ENCODE measurements at regions not wholly inside any gene's neighbourhood (a gene's known extent, or its start where the extent isn't known, plus 50 kb on each side); places are given as distances from the start of the nearest gene placed in this dataset.

GRCh38 chr18:45505497-45506206 lies 109.6 kb upstream of the SLC14A2 start:
- ChIA-PET POLR2A (no interaction called here), CTCF (ENCODE audit: unreplicated experiment) (no interaction called here)
- H3K9me2 ChIP-seq (ENCODE audit: insufficient read depth, low read length) = no peaks in the 10 kb centered on the region
- no peaks in the 10 kb centered on the region for H3K4me1 ChIP-seq (ENCODE audit: insufficient read depth, low read length, poor library complexity, severe bottlenecking)
- H3K36me3 ChIP-seq (ENCODE audit: insufficient read depth, low read length) = no peaks in the 10 kb centered on the region
- TF ChIP-seq EZH2phosphoT487 (IDR thresholded peaks at IDR 0.05; ENCODE audit: borderline replicate concordance, low read depth, low read length) = no peak
- TF ChIP-seq, protein P1, sequence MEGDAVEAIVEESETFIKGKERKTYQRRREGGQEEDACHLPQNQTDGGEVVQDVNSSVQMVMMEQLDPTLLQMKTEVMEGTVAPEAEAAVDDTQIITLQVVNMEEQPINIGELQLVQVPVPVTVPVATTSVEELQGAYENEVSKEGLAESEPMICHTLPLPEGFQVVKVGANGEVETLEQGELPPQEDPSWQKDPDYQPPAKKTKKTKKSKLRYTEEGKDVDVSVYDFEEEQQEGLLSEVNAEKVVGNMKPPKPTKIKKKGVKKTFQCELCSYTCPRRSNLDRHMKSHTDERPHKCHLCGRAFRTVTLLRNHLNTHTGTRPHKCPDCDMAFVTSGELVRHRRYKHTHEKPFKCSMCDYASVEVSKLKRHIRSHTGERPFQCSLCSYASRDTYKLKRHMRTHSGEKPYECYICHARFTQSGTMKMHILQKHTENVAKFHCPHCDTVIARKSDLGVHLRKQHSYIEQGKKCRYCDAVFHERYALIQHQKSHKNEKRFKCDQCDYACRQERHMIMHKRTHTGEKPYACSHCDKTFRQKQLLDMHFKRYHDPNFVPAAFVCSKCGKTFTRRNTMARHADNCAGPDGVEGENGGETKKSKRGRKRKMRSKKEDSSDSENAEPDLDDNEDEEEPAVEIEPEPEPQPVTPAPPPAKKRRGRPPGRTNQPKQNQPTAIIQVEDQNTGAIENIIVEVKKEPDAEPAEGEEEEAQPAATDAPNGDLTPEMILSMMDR (conservative IDR thresholded peaks at IDR 0.05; ENCODE audit: low read length) = no peak
- H3K4me3 ChIP-seq (ENCODE audit: low read depth, low read length, poor library complexity, severe bottlenecking) = no peak overlapping the region
- intact Hi-C loops (cut with micrococcal nuclease; ENCODE audit: unreplicated experiment) = no loop called here
- no peak for DNase-seq (ENCODE audit: low spot score)
- H3K9me3 ChIP-seq (ENCODE audit: low read length) = no peaks in the 10 kb centered on the region
- no peaks in the 10 kb centered on the region for H3K79me2 ChIP-seq (ENCODE audit: insufficient read depth, low read depth, low read length)
- BruUV-seq (replicated peaks) = no TSS peak
- H3K4me2 ChIP-seq (ENCODE audit: low read length) = no peak overlapping the region
- H4K20me1 ChIP-seq (ENCODE audit: insufficient read depth, low read length) = no peaks in the 10 kb centered on the region
- H3K27ac ChIP-seq (ENCODE audit: low read depth, low read length, poor library complexity, severe bottlenecking) = no peak overlapping the region
- H2AFZ ChIP-seq (ENCODE audit: low read length) = no peak overlapping the region

GRCh38 chr18:45506951-45507350 lies 108.3 kb upstream of the SLC14A2 start:
- H3K27ac ChIP-seq (ENCODE audit: low read depth, low read length, poor library complexity, severe bottlenecking) = no peak overlapping the region
- no peak overlapping the region for H2AFZ ChIP-seq (ENCODE audit: low read length)
- CTCF ChIA-PET (ENCODE audit: unreplicated experiment) = no interaction called here
- H3K36me3 ChIP-seq (ENCODE audit: insufficient read depth, low read length) = no peaks in the 10 kb centered on the region
- H3K4me2 ChIP-seq (ENCODE audit: low read length) = no peak overlapping the region
- POLR2A ChIA-PET = interaction anchor here (0.9 kb wide), 1 partner anchor 13 kb away, joined by 3 read pairs; no protein-coding TSS in a partner anchor
- no peaks in the 10 kb centered on the region for H3K9me3 ChIP-seq (ENCODE audit: low read length)
- no peak for DNase-seq (ENCODE audit: low spot score)
- no peaks in the 10 kb centered on the region for H3K4me1 ChIP-seq (ENCODE audit: insufficient read depth, low read length, poor library complexity, severe bottlenecking)
- H3K4me3 ChIP-seq (ENCODE audit: low read depth, low read length, poor library complexity, severe bottlenecking) = no peak overlapping the region
- H3K9me2 ChIP-seq (ENCODE audit: insufficient read depth, low read length) = no peaks in the 10 kb centered on the region
- intact Hi-C loops (cut with micrococcal nuclease; ENCODE audit: unreplicated experiment) = no loop called here
- H4K20me1 ChIP-seq (ENCODE audit: insufficient read depth, low read length) = no peaks in the 10 kb centered on the region
- no TSS peak for BruUV-seq (replicated peaks)
- H3K79me2 ChIP-seq (ENCODE audit: insufficient read depth, low read depth, low read length) = no peaks in the 10 kb centered on the region
- TF ChIP-seq EZH2phosphoT487 (IDR thresholded peaks at IDR 0.05; ENCODE audit: borderline replicate concordance, low read depth, low read length) = no peak
- TF ChIP-seq, protein P1 (conservative IDR thresholded peaks at IDR 0.05; ENCODE audit: low read length) = no peak

DNA sequence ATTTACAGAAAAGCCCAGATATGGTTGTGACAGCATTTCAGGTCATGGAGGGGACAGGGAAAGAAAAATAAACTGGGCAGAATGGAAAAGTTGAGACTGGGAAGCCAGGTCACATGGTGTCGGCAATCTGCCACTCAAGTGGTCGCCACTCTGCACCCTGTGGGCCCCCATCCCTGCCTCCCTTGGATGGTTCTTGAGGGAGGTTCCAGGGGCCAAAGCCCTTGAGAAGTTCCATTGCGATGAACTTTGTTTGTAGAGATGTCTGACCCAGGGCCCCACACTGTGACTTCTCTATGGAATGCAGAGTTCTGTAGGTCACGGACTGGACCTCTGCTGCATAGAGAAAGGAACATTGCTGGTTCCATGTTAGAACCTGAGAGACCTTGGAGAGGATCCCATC lies 105.7 kb upstream of the SLC14A2 start:
- no peak for DNase-seq (ENCODE audit: low spot score)
- Histone ChIP-seq H3K27ac (ENCODE audit: low read depth, low read length, poor library complexity, severe bottlenecking) (no peak overlapping the region), H3K9me3 (ENCODE audit: low read length) (no peaks in the 10 kb centered on the region), H3K36me3 (ENCODE audit: insufficient read depth, low read length) (no peaks in the 10 kb centered on the region), H3K79me2 (ENCODE audit: insufficient read depth, low read depth, low read length) (no peaks in the 10 kb centered on the region), H2AFZ (ENCODE audit: low read length) (no peak overlapping the region), H3K4me2 (ENCODE audit: low read length) (no peak overlapping the region), H3K9me2 (ENCODE audit: insufficient read depth, low read length) (no peaks in the 10 kb centered on the region), H3K4me1 (ENCODE audit: insufficient read depth, low read length, poor library complexity, severe bottlenecking) (no peaks in the 10 kb centered on the region), H4K20me1 (ENCODE audit: insufficient read depth, low read length) (no peaks in the 10 kb centered on the region), H3K4me3 (ENCODE audit: low read depth, low read length, poor library complexity, severe bottlenecking) (no peak overlapping the region)
- CTCF ChIA-PET (ENCODE audit: unreplicated experiment) = no interaction called here
- TF ChIP-seq, protein P1 (conservative IDR thresholded peaks at IDR 0.05; ENCODE audit: low read length) = no peak
- no peak for TF ChIP-seq EZH2phosphoT487 (IDR thresholded peaks at IDR 0.05; ENCODE audit: borderline replicate concordance, low read depth, low read length)
- no TSS peak for BruUV-seq (replicated peaks)
- POLR2A ChIA-PET = no interaction called here
- intact Hi-C loops (cut with micrococcal nuclease; ENCODE audit: unreplicated experiment) = no loop called here
